IMR-90 (cell line): ENCODE measurements at regions not wholly inside any gene's neighbourhood (a gene's known extent, or its start where the extent isn't known, plus 50 kb on each side); places are given as distances from the start of the nearest gene placed in this dataset.

Experiments
- ATAC-seq: fragments of 200-7000 bp; cut with Tn5 transposase; 2 replicates; pipeline ENCODE4 v1.9.1; 2020; ENCODE audit warnings: low read depth, mild to moderate bottlenecking, moderate library complexity
- BruUV-seq: library from RNA; stranded (reverse); fragments of 400-500 nt; replicated peaks from 2 replicates; lab custom pipeline; 2021; lab: Mats Ljungman, UMichigan
- CTCF ChIA-PET: fragments of 300-600 bp; formaldehyde crosslinking; extraction: SDS; loops from one replicate; lab custom pipeline; 2021; ENCODE audit warnings: antibody characterized with exemption; lab: Yijun Ruan, JAX
- POLR2A ChIA-PET: fragments of 300-600 bp; sonication (Branson Sonifier 250); formaldehyde crosslinking; loops from one replicate; lab custom pipeline; 2022; ENCODE audit warnings: antibody characterized with exemption; ENCODE audit not compliant: unreplicated experiment; lab: Charles Lee
- DNase-seq: peaks from one replicate; pipeline ENCODE4 v3.0.0; 2013
- H2AFZ ChIP-seq: replicated peaks from 2 replicates; pipeline ENCODE3; 2013; ENCODE audit warnings: low read length, mild to moderate bottlenecking; ENCODE audit not compliant: poor library complexity
- H2AK5ac ChIP-seq: 2 replicates; pipeline ENCODE4 v1.6.1; 2013; ENCODE audit warnings: low read depth, low read length, inconsistent platforms
- H2AK9ac ChIP-seq: replicated peaks from 2 replicates; pipeline ENCODE3; 2013; ENCODE audit warnings: mild to moderate bottlenecking, low read depth, low read length, moderate library complexity; ENCODE audit not compliant: poor library complexity
- H2BK120ac ChIP-seq: 2 replicates; pipeline ENCODE4 v1.6.1; 2013; ENCODE audit warnings: low read depth, low read length, inconsistent platforms
- H2BK15ac ChIP-seq: 3 replicates; pipeline ENCODE4 v1.6.1; 2013; ENCODE audit warnings: low read depth, low read length, inconsistent platforms
- H2BK20ac ChIP-seq: 2 replicates; pipeline ENCODE4 v1.6.1; 2013; ENCODE audit warnings: low read depth, mild to moderate bottlenecking, inconsistent platforms, low read length, moderate library complexity
- H2BK5ac ChIP-seq: 2 replicates; pipeline ENCODE4 v1.6.1; 2013; ENCODE audit warnings: mild to moderate bottlenecking, low read depth, low read length, inconsistent platforms; ENCODE audit not compliant: poor library complexity, severe bottlenecking
- H3K14ac ChIP-seq: replicated peaks from 2 replicates; pipeline ENCODE4 v1.6.1; 2013; ENCODE audit warnings: low read depth, low read length, inconsistent platforms
- H3K18ac ChIP-seq: 2 replicates; pipeline ENCODE4 v1.6.1; 2013; ENCODE audit warnings: low read depth, low read length, control low read depth
- H3K23ac ChIP-seq: 2 replicates; pipeline ENCODE4 v1.6.1; 2013; ENCODE audit warnings: low read depth, low read length, inconsistent platforms
- H3K27ac ChIP-seq: 2 replicates; pipeline ENCODE4 v1.5.1; 2013; ENCODE audit warnings: mild to moderate bottlenecking, control low read depth, low read length; ENCODE audit not compliant: insufficient read depth
- H3K27me3 ChIP-seq: 2 replicates; pipeline ENCODE4 v1.6.1; 2013; ENCODE audit warnings: low read length; ENCODE audit not compliant: control insufficient read depth, insufficient read depth
- H3K36me3 ChIP-seq: 2 replicates; pipeline ENCODE4 v1.6.1; 2013; ENCODE audit warnings: low read length, mixed read lengths; ENCODE audit not compliant: control insufficient read depth, insufficient read depth
- H3K4ac ChIP-seq: 2 replicates; pipeline ENCODE4 v1.6.1; 2013; ENCODE audit warnings: low read depth, low read length, inconsistent platforms
- H3K4me1 ChIP-seq: 2 replicates; pipeline ENCODE4 v1.6.1; 2013; ENCODE audit warnings: low read length, mixed read lengths; ENCODE audit not compliant: control insufficient read depth, insufficient read depth
- H3K4me2 ChIP-seq: 2 replicates; pipeline ENCODE4 v1.6.1; 2013; ENCODE audit warnings: low read depth, mild to moderate bottlenecking, control low read depth, low read length, moderate library complexity
- H3K4me3 ChIP-seq: 2 replicates; pipeline ENCODE4 v1.5.1; 2013; ENCODE audit warnings: low read depth, mild to moderate bottlenecking, control low read depth, low read length, moderate library complexity; ENCODE audit not compliant: insufficient read depth
- H3K56ac ChIP-seq: 2 replicates; pipeline ENCODE4 v1.6.1; 2013; ENCODE audit warnings: low read length, inconsistent platforms; ENCODE audit not compliant: insufficient read depth; ENCODE audit errors: extremely low read depth
- H3K79me1 ChIP-seq, 2 experiments: 2 replicates each; pipeline ENCODE4 v1.6.1; 2013; ENCODE audit warnings: low read length in 2 of 2, inconsistent platforms in 1 of 2, low read depth in 1 of 2
- H3K9ac ChIP-seq: 2 replicates; pipeline ENCODE4 v1.6.1; 2013; ENCODE audit warnings: low read depth, low read length, control low read depth
- H3K9me1 ChIP-seq: 2 replicates; pipeline ENCODE4 v1.6.1; 2013; ENCODE audit warnings: low read length, inconsistent platforms; ENCODE audit not compliant: insufficient read depth
- H3K9me3 ChIP-seq: 2 replicates; pipeline ENCODE4 v1.6.1; 2013; ENCODE audit warnings: low read length; ENCODE audit not compliant: control insufficient read depth, insufficient read depth
- H4K20me1 ChIP-seq: 2 replicates; pipeline ENCODE4 v1.6.1; 2013; ENCODE audit warnings: low read length, inconsistent platforms; ENCODE audit not compliant: insufficient read depth
- H4K5ac ChIP-seq: 2 replicates; pipeline ENCODE4 v1.6.1; 2013; ENCODE audit warnings: mild to moderate bottlenecking, low read depth, low read length, control low read depth
- H4K8ac ChIP-seq, 2 experiments: 2 replicates each; pipeline ENCODE4 v1.6.1; 2013; ENCODE audit warnings: low read depth in 2 of 2, low read length in 2 of 2, control low read depth in 1 of 2, inconsistent platforms in 1 of 2
- H4K91ac ChIP-seq: 2 replicates; pipeline ENCODE4 v1.6.1; 2013; ENCODE audit warnings: low read depth, low read length, inconsistent platforms; ENCODE audit not compliant: insufficient read depth
- CEBPB ChIP-seq: IDR thresholded peaks from 2 replicates; pipeline ENCODE4 v1.6.1; 2012; ENCODE audit warnings: low read depth, low read length, improper control_type of control experiment
- MAZ ChIP-seq: IDR thresholded peaks from 2 replicates; pipeline ENCODE4 v1.6.1; 2012; ENCODE audit warnings: low read depth, mild to moderate bottlenecking, low read length, improper control_type of control experiment, moderate library complexity, borderline replicate concordance
- MXI1 ChIP-seq: IDR thresholded peaks from 2 replicates; pipeline ENCODE4 v1.6.1; 2012; ENCODE audit warnings: low read depth, mild to moderate bottlenecking, low read length, moderate library complexity, borderline replicate concordance
- NFE2L2 ChIP-seq: fragments of 150-350 bp; IDR thresholded peaks from 2 replicates; pipeline ENCODE4 v1.6.1; 2016; ENCODE audit warnings: low read depth, mild to moderate bottlenecking, low read length
- POLR2A ChIP-seq: IDR thresholded peaks from 2 replicates; pipeline ENCODE4 v1.6.1; 2012; ENCODE audit warnings: mild to moderate bottlenecking, low read depth, low read length
- RAD21 ChIP-seq: IDR thresholded peaks from 2 replicates; pipeline ENCODE4 v1.6.1; 2012; ENCODE audit warnings: low read length, improper control_type of control experiment
- WGBS, 2 experiments: methylation state at CpG; one replicate each; pipeline versions ENCODE4 v1.1.5 to v1.1.7; 2013; ENCODE audit warnings: missing lambda C conversion rate in 2 of 2; ENCODE audit not compliant: insufficient read length in 1 of 2; ENCODE audit errors: extremely low coverage in 2 of 2; 5-methylcytosine and 5-hydroxymethylcytosine counted together
- dilution Hi-C: fragments of 300-500 bp; cut with HindIII; formaldehyde crosslinking; loops from one replicate; pipeline ENCODE4 v1.14.3; 2018; ENCODE audit warnings: low sequenced_read_pairs; ENCODE audit not compliant: unreplicated experiment
- in situ Hi-C: fragments of 300-500 bp; cut with MboI; formaldehyde crosslinking; loops from 3 replicates; pipeline ENCODE4 v1.14.3; 2019; ENCODE audit warnings: low sequenced_read_pairs, inconsistent platforms, mixed read lengths
- intact Hi-C: fragments of 100-400 bp; cut with micrococcal nuclease; formaldehyde crosslinking; loops from 2 replicates; pipeline ENCODE4 v1.10.0; 2022
- TF ChIP-seq, protein P1 (sequence below): fragments of 150-350 bp; IDR thresholded peaks from 2 replicates; pipeline ENCODE4 v1.6.1; 2016; ENCODE audit warnings: low read depth, mild to moderate bottlenecking, low read length, moderate library complexity, borderline replicate concordance

DNA sequence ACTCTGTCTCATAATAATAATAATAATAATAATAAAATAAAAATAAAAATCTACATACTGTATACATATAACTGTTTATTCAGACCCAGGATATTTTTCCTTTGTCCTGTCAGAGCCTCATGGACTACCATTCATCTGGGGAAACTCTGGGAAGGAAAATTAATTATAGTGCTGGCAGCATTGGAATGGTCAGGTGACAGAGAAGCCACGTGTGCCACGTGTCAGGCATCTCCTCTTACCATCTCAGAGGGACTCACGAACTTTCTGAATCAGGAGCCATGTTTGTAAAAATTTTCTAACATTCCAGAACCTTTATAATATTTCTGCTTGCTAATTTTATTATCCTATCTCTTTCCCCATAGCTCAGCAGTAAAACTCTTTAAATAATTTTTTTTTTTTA lies 97.8 kb upstream of the HNRNPU start:
- H3K9me3 ChIP-seq, result no peaks in the 10 kb centered on the region
- intact Hi-C loops (no loop called here), in situ Hi-C loops (no loop called here), dilution Hi-C loops (no loop called here)
- no peak overlapping the region for H3K18ac ChIP-seq
- H3K79me1 ChIP-seq, result peaks cover 5 to 6% of the 10 kb centered on the region in 2 experiments; a peak in 3 of 4 replicates
- peaks cover 13% of the 10 kb centered on the region for H3K4me1 ChIP-seq
- WGBS, 2 experiments, result no CpG with 5 or more reads among the region's 3 CpGs
- no peaks in the 10 kb centered on the region for H3K27me3 ChIP-seq
- H4K5ac ChIP-seq, result no peak overlapping the region
- no peaks in the 10 kb centered on the region for H4K20me1 ChIP-seq
- no peak overlapping the region for H3K56ac ChIP-seq
- no peak overlapping the region for H3K27ac ChIP-seq
- H3K23ac ChIP-seq, result no peak overlapping the region
- H3K36me3 ChIP-seq, result no peaks in the 10 kb centered on the region
- 0 out of 2 replicates have a peak overlapping the region, but pooled peaks have one; percentile 40 for H3K4ac ChIP-seq
- H4K8ac ChIP-seq, result peak overlapping the region in 1 of 2 experiments; percentile 35; a peak in 1 of 4 replicates
- H3K14ac ChIP-seq, result no peak overlapping the region
- BruUV-seq, result no TSS peak
- no peak overlapping the region for H2AFZ ChIP-seq
- ATAC-seq (no peak), DNase-seq (no peak)
- no peak overlapping the region for H3K4me2 ChIP-seq
- CTCF ChIA-PET, result interaction anchor here (0.7 kb wide), 1 partner anchor 101 kb away, joined by 3 read pairs; no protein-coding TSS in a partner anchor
- H2BK120ac ChIP-seq, result no peak overlapping the region
- no peak overlapping the region for H3K4me3 ChIP-seq
- no peak overlapping the region for H2BK20ac ChIP-seq
- H2AK9ac ChIP-seq, result no peak overlapping the region
- H3K9me1 ChIP-seq, result peaks cover 15% of the 10 kb centered on the region
- H3K9ac ChIP-seq, result no peak overlapping the region
- H2AK5ac ChIP-seq, result no peak overlapping the region
- TF ChIP-seq POLR2A (no peak), MAZ (no peak), RAD21 (no peak), MXI1 (no peak), NFE2L2 (no peak), CEBPB (no peak)
- TF ChIP-seq, protein P1, sequence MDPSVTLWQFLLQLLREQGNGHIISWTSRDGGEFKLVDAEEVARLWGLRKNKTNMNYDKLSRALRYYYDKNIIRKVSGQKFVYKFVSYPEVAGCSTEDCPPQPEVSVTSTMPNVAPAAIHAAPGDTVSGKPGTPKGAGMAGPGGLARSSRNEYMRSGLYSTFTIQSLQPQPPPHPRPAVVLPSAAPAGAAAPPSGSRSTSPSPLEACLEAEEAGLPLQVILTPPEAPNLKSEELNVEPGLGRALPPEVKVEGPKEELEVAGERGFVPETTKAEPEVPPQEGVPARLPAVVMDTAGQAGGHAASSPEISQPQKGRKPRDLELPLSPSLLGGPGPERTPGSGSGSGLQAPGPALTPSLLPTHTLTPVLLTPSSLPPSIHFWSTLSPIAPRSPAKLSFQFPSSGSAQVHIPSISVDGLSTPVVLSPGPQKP, result no peak
- H2BK15ac ChIP-seq, result no peak overlapping the region
- no peak overlapping the region for H2BK5ac ChIP-seq
- no peak overlapping the region for H4K91ac ChIP-seq
- POLR2A ChIA-PET, result no interaction called here
